ENCODE measurements at regions not wholly inside any gene's neighbourhood (a gene's known extent, or its start where the extent isn't known, plus 50 kb on each side); places are given as distances from the start of the nearest gene placed in this dataset.

GRCh38 chr7:46814516-46815250 lies 767.2 kb downstream of the TNS3 start:
- TF ChIP-seq CTCF (conservative IDR thresholded peaks at IDR 0.05; ENCODE audit: low read length) (no peak), EZH2phosphoT487 (IDR thresholded peaks at IDR 0.05; ENCODE audit: borderline replicate concordance, low read depth, low read length) (no peak)
